RWPE2 (cell line): ENCODE measurements at regions not wholly inside any gene's neighbourhood (a gene's known extent, or its start where the extent isn't known, plus 50 kb on each side); places are given as distances from the start of the nearest gene placed in this dataset.
A peak's percentile ranks its signal among the peaks of the same experiment; 100 is the strongest.

Experiments used
- ATAC-seq: fragments of 200-7000 bp; cut with Tn5 transposase; 3 replicates; pipeline ENCODE4 v1.9.1; 2021; ENCODE audit warnings: low read depth
- DNase-seq: peaks from one replicate; pipeline ENCODE4 v3.0.0-alpha.2; 2020; ENCODE audit warnings: low spot score
- H3K27ac ChIP-seq: fragments of 450-650 bp; 2 replicates; pipeline ENCODE4 v1.5.1; 2017; ENCODE audit warnings: mild to moderate bottlenecking; ENCODE audit not compliant: poor library complexity, severe bottlenecking
- H3K27me3 ChIP-seq: fragments of 250-450 bp; sonication (Bioruptor Pico); 2 replicates; pipeline ENCODE4 v1.5.1; 2021; ENCODE audit warnings: mild to moderate bottlenecking, moderate library complexity; ENCODE audit not compliant: insufficient read depth, poor library complexity, severe bottlenecking
- H3K36me3 ChIP-seq: fragments of 250-450 bp; sonication (Bioruptor Pico); 2 replicates; pipeline ENCODE4 v1.5.1; 2020; ENCODE audit warnings: low read depth, mild to moderate bottlenecking, moderate library complexity
- H3K4me1 ChIP-seq: fragments of 250-450 bp; sonication (Bioruptor Pico); 2 replicates; pipeline ENCODE4 v1.5.1; 2021; ENCODE audit warnings: mild to moderate bottlenecking, moderate library complexity; ENCODE audit not compliant: insufficient read depth, poor library complexity, severe bottlenecking
- H3K4me3 ChIP-seq: fragments of 250-450 bp; sonication (Bioruptor Pico); 2 replicates; pipeline ENCODE4 v1.5.1; 2021; ENCODE audit warnings: mild to moderate bottlenecking, moderate library complexity; ENCODE audit not compliant: severe bottlenecking
- H3K9me3 ChIP-seq: fragments of 250-450 bp; sonication (Bioruptor Pico); 2 replicates; pipeline ENCODE4 v1.5.1; 2021; ENCODE audit warnings: mild to moderate bottlenecking, moderate library complexity; ENCODE audit not compliant: severe bottlenecking
- CTCF ChIP-seq: fragments of 450-650 bp; IDR thresholded peaks from one replicate; pipeline ENCODE4 v1.5.1; 2017; ENCODE audit warnings: mild to moderate bottlenecking, moderate library complexity; ENCODE audit not compliant: poor library complexity, severe bottlenecking

- DNase-seq (no peak), ATAC-seq (no peak)
- no peaks in the 10 kb centered on the region for H3K9me3 ChIP-seq
- no peaks in the 10 kb centered on the region for H3K36me3 ChIP-seq
- TF ChIP-seq CTCF, result no peak
- no peak overlapping the region for H3K27ac ChIP-seq
- peaks cover 26% of the 10 kb centered on the region for H3K27me3 ChIP-seq
- H3K4me3 ChIP-seq, result no peak overlapping the region
- no peaks in the 10 kb centered on the region for H3K4me1 ChIP-seq
These were observed 132.7 kb upstream of the ONECUT1 start for GRCh38 chr15:52922871-52923270.

GRCh38 chr15:52912172-52912571 lies 122.0 kb upstream of the ONECUT1 start:
- ATAC-seq, result peak; percentile 61
- no peaks in the 10 kb centered on the region for H3K4me1 ChIP-seq
- H3K36me3 ChIP-seq, result no peaks in the 10 kb centered on the region
- no peaks in the 10 kb centered on the region for H3K9me3 ChIP-seq
- peaks cover 25% of the 10 kb centered on the region for H3K27me3 ChIP-seq
- no peak overlapping the region for H3K4me3 ChIP-seq
- H3K27ac ChIP-seq, result no peak overlapping the region
- TF ChIP-seq CTCF, result no peak
- no peak for DNase-seq

- no peaks in the 10 kb centered on the region for H3K36me3 ChIP-seq
- no peak overlapping the region for H3K27ac ChIP-seq
- H3K27me3 ChIP-seq, result peaks cover 36% of the 10 kb centered on the region
- DNase-seq (no peak), ATAC-seq (no peak)
- TF ChIP-seq CTCF, result no peak
- H3K4me3 ChIP-seq, result no peak overlapping the region
- H3K9me3 ChIP-seq, result no peaks in the 10 kb centered on the region
- H3K4me1 ChIP-seq, result no peaks in the 10 kb centered on the region
These were observed 103.2 kb upstream of the ONECUT1 start for GRCh38 chr15:52893338-52893737.

- no peak overlapping the region for H3K27ac ChIP-seq
- ATAC-seq, result 0 out of 3 replicates have a peak, but pooled peaks have one; percentile 17
- peaks cover 8% of the 10 kb centered on the region for H3K27me3 ChIP-seq
- no peak for DNase-seq
- no peak for TF ChIP-seq CTCF
- H3K4me1 ChIP-seq, result no peaks in the 10 kb centered on the region
- no peak overlapping the region for H3K4me3 ChIP-seq
- no peaks in the 10 kb centered on the region for H3K9me3 ChIP-seq
- H3K36me3 ChIP-seq, result no peaks in the 10 kb centered on the region
These were observed 89.8 kb upstream of the ONECUT1 start for GRCh38 chr15:52879904-52880303.

GRCh38 chr15:52879145-52879544 lies 89.0 kb upstream of the ONECUT1 start:
- Histone ChIP-seq H3K27ac (no peak overlapping the region), H3K4me1 (no peaks in the 10 kb centered on the region), H3K4me3 (no peak overlapping the region), H3K36me3 (no peaks in the 10 kb centered on the region), H3K9me3 (no peaks in the 10 kb centered on the region), H3K27me3 (peaks cover 11% of the 10 kb centered on the region)
- ATAC-seq (no peak), DNase-seq (no peak)
- TF ChIP-seq CTCF, result no peak
